GM12874 (cell line): ENCODE measurements at regions not wholly inside any gene's neighbourhood (a gene's known extent, or its start where the extent isn't known, plus 50 kb on each side); places are given as distances from the start of the nearest gene placed in this dataset.

Experiments
- CTCF ChIP-seq: IDR thresholded peaks from 2 replicates; pipeline ENCODE4 v1.5.1; 2011; ENCODE audit warnings: low read depth, mild to moderate bottlenecking, control low read depth, low read length, moderate library complexity; ENCODE audit not compliant: insufficient read depth

DNA sequence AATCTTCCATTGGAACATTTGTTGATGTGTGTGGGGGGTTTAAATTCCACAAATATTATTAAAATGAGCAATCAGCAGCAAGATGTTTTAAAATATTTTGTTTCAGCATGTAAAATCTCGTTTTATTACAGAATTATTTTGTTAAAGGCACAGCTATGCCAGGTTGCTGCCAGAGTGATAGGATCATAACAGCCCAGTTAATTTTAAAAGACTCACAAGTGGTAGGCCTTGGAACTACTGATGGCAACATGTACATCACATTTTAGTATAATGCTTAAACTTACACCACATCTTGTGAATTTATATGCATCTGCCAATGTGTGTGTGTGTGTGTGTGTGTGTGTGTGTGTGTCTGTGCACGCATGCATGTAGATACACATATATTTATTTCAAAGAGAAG is 97.8 kb upstream of the SPRY1 start:
- TF ChIP-seq CTCF: no peak

DNA sequence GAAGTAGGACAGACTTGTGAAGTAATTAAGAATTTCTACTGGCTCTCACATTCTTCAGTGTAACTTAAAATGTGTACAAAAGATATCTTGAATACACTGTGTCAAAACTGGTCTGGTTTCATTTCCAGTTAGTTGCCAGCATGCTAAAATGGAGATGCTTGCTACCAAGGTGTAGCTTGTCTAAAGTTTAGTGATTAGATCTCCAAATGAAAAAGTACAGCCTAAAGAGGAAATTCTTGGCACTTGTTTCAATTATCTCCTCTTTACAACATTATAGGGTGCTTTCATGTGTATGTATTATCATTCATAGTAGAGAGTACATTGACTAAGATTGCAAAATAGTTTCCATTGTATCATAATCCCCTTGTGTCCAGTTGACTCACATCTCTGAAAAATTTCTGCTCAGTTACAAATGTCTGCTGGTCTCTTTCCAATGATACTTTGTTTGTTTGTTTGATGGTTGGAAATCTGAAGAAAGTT is 97.3 kb upstream of the SPRY1 start:
- no peak for TF ChIP-seq CTCF

DNA sequence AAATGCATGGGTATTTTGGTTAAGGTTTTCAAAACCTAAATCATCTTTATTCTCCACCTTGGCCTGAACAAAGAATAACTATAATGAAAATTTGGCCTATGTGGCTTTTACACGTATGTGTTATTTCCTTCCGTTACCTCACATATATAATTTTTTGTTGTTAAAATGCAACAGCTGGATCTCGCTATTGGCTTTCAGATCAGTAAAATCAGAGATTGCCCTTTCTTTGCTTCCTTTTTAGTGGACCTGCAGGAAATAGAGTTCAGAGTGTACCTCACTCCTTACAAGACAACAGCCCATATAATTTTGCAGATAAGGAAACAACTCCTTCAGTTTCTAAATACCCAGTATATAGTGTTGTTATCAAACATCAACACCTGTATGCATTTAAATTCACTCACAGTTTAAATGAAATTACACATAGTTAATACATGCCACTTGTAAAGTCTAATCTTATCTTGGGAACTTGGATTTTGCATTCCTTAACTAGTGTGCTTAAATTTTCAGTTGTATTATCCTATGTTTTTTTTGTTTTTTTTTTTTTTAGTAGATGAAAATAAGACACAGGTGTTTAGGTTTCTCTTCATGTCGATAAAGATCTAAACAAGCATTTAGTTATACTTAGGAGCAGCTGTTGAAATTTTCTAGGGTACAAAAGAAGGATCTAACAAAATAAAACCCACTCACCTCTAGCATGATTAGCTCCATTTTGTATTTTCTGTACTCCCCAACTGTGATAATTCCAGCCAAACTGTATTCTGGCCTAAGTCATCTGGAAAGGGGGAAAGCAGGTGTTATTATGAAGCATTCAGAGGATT is 96.2 kb upstream of the SPRY1 start:
- TF ChIP-seq CTCF: no peak

DNA sequence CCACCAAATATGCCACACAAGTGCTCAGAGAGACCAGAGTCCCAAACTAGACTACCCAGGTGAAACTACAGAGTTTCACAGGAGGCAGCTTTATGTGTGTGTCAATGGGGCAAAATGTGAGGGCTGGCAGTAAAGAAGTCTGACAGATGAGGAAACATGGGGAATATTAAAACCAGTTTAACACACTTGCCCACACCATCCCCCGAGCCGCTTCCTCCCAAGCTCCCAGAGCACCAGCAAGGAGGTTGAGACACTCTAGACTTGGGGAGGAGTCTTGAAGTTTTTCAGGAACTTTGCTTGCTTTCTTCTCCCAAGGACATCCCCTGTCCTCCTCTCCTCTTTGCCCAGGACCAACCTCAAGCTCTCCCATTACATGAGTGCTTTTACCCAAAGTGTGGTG is 94.7 kb upstream of the SPRY1 start:
- TF ChIP-seq CTCF: no peak

DNA sequence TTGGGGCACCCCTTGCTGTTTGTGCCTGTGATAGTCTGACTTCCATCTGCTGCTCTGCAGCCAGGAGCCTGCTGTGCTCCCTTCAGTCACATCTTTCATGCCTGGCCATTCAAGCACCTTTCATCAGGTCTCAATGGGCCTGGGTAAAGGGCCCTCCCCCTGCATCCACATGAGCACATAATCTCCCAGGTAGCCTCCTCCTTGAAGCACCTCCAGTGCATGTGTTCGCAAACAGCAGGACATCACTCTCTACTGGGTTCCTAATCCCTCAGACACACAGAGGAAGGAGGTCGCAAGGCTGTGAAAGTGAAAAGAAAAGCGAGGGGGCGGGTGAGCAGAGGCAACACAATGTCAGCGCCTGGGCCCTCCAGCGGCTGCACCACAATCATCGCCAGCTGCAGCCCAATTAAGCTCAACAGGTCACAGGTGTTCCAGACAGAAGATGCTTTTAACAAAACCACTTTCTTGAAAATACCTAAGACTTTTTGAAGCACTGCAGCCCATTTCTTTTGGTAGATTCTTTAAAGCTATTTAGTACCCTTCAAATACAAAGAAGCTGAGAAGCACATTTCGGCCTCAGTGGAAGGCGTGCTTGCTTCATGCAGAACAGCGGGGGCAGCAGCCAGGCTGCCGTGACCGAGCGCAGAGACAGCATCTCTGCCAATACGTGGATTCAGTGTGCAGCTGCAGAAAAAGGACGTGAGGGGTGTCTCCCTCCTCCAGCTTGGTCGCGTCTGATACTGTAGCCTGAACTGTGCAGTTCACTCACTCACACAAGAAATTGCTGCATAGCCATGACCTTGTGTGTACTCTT is 92.2 kb upstream of the SPRY1 start:
- TF ChIP-seq CTCF: no peak

- TF ChIP-seq CTCF: no peak
Measured at GRCh38 chr4:123305736-123306135, 90.9 kb upstream of the SPRY1 start.

DNA sequence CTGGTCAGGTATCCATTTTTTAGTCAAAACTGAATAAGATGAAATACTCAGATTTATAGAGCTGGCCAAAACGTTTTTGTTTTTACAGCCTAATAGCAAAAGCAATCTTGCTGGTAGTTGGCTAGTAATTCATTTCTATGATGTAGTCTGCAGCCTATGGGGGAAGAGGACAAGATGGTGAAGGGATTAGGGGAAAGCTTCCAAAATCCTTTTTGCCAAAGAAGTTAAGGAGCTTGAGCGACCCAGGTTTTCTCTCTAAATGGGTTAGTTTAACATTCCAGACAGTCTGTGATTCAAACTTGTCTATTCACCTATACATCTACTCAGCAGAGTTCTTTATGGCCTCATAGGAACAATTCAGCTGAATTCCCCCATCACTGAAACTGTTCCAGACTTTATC is 89.8 kb upstream of the SPRY1 start:
- TF ChIP-seq CTCF: no peak
